GM21619 (cell line): ENCODE measurements at regions not wholly inside any gene's neighbourhood (a gene's known extent, or its start where the extent isn't known, plus 50 kb on each side); places are given as distances from the start of the nearest gene placed in this dataset.

ENCODE experiments used
- ATAC-seq: cut with Tn5 transposase; IDR thresholded peaks from one replicate; pipeline ENCODE4 v1.9.1; 2021; ENCODE audit not compliant: unreplicated experiment

DNA sequence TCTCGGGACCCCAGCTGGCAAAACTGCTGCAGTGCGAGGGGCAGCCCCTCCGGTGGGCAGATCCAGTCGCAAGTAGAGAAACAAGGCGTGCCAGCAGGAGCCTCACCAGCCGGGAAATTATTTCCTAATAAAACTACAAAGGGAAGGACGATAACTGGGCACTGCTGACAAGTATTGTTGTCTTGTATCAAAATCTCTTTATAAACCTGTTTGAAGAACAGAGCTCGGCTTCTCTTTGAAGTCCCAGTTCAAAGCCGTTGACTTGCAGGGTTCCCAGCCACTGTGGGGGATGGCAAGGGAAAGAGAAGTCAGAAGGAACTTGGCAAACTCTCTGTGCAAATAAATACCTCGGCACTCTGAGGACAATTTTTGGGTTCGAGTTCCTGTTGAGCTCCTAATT, 504.5 kb downstream of the CD83 start:
- ATAC-seq = no peak

DNA sequence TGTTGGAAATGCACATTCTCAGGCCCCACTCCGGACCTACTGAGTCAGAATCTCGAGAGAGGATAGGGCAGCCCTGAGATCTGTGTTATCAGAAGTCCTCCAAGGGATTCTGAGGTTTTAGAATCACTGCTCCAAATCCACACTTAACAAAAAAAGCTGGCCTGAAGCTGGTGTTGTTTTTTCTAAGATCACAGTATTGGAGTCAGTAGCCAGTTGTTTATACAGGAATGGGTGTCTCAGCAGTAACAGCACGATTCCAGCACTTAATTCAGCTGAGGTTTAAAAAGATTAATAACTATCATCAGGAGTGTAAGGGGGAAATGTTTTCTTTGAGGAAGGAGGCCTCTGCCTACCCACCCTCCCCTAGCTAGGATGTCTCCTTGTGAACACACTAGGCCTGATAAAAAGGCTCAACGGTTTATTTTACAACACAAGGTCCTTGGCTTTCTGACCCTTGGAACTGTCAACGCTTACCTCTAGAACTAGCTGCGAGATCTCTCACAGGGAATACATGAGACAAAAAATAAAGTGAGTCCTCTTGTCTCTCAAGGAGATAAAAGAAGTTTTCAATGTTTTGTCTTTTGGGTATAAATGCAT, 505.4 kb downstream of the CD83 start:
- ATAC-seq = no peak

DNA sequence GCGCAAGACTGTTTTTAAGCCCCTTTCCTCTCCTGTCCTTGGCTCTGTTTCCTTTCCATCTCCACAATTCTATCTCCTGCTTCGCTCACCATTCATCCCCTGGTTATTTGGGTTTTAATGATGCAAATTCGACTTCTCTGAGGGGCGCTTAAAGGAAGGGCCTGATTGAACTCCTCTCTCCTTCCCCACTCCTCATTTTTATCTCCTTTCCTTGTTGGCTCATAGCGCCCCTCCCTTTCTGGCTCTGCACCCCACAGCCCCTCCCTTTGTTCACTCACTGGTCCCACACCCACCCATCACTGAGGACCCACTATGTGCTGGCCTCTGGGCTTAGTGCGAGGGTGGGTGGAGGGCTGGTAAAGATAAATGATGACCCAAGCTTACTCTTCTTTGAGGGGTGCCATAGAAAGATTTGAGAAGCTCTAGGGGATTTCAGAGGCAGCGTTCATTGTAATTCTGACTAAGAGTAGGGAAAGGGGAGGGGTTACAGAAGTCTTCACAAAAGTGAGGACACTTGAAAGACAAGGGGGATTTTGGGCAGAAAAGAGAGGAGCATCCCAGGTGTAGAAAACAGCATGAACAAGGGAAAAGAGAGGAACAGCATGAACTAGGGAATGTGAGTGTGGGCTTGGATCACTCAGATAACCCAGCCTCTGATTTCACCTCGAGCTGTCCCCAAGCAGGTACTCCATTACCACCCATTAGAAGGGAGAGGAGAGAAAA, 507.8 kb downstream of the CD83 start:
- ATAC-seq = no peak

DNA sequence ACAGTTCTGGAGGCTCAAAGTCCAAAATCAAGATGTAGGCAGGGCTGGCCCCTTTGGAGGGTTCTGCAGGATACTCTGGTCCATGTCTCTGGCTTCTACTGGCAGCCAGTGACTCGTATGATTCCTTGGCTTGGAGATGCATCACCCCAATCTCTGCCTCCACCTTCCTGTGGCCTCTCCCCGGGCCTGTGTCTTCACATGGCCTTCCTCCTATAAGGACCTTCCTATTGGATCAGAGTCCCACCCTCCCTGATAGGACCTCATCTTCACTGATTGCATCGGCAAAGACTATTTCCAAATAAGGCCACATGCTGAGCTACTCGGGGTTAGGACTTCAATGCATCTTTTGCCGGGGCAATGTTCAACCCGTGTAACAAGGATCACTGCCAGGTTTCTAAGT, 509.0 kb downstream of the CD83 start:
- no peak for ATAC-seq

DNA sequence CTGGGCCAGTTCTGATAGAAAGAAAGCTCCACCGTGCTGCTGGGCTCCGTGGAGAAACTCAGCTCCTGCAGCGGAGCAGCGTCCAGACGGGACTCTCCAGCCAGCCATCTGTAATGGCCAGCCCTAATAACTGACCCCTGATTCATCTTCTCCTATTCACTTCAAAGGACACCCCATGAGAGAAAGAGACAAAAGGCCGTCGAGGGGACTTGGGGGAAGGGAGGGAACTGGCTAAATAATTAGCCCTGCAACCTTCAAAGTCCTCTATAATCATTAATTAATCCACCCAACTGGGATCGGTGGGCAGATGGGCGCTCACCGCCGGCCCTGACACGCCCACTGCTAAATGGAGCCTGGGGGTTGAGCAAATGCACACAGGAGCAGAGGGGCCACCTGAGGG, 512.4 kb downstream of the CD83 start:
- ATAC-seq = no peak

DNA sequence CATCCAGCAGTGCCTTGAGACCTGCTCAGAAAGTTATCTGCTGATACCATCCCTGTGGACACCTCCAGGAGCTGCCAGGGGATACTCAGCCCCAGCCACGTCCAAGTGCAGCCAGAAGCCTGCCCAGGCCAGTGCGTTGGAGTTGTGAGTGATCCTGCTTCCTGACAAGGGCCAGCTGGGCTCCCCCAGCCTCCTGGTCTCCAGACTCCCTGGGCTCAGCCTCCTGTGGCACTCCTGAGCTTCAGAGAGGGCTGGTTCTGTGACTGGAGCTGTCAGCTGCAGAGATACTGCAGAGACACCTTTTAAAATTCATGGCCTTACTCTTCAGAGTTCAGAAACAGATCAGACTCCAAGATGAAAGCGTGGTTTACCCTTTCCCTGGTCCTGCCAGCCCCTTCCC, 515.9 kb downstream of the CD83 start:
- no peak for ATAC-seq

GRCh38 chr6:14634072-14634471, 516.5 kb downstream of the CD83 start:
- no peak for ATAC-seq

DNA sequence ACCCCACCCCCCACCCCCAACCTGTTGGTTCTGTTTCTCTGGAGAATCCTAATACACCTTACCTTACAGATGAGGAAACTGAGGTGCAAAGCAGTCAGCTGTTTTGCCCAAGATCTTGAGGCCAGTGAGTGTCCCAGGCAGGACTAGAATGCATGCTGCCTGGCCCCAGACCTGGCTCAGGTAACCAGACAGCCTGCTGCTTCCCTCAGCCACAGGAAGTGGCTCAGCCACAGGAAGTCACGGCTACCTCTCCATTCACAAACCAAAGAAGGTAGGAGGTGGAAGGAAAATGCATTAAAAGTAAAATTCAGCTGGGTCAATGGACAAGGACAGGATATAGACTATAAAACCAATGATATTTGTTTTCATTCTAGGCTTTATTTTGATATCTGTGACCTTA, 517.6 kb downstream of the CD83 start:
- no peak for ATAC-seq

DNA sequence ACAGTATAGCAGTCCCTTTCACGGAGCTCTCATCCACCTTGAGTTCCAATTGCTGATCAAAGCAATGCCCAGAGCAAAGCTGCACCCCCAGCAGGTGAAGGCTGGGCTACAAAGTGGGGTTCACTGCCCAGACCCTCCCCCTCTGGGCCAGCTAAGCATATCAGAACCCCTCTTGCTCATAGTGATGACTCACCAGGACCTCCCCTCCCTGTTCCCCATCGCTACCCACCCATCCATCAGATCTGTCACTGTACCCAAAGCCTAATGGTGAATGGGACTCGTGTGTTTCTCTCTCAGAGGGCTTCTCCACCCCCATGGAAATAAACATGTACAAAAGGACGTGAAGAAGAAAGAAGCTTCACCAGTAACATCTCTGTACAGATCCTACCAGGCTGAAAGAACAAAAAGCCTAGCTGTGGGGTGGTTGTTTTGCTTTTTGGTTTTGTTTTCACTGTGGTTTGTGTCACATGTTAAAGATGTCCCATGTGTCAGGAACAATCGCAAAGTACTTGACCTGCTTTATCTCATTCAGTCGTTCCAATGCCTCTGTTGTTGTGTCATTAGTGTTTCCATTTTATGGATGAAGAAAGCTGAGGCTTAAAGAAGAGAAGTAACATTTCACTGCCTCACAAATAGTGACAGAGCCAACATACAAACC, 518.5 kb downstream of the CD83 start:
- ATAC-seq = no peak

DNA sequence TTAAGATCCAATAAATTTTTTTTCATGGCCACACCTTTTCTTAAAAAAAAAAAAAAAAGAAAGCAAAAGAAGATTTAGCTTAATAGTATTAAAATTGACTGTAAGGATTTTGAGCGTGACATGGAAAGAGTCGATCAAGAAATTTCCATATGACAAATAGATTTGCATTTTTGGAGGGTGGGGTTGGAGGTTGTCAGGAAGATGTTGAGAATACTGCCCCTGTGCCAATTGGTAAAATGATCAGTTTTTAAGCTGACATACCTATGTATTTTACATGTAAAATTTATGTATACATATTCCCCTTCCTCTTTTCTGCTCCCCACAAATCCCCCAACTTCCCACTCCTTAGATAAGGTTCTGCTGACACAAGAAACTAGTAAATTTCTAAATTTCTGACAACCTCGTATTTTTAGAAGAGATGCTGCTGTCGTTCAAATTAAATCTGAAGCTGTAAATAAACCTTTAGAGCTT, 520.9 kb downstream of the CD83 start:
- ATAC-seq = no peak

GRCh38 chr6:14638906-14639761, 521.6 kb downstream of the CD83 start:
- no peak for ATAC-seq

DNA sequence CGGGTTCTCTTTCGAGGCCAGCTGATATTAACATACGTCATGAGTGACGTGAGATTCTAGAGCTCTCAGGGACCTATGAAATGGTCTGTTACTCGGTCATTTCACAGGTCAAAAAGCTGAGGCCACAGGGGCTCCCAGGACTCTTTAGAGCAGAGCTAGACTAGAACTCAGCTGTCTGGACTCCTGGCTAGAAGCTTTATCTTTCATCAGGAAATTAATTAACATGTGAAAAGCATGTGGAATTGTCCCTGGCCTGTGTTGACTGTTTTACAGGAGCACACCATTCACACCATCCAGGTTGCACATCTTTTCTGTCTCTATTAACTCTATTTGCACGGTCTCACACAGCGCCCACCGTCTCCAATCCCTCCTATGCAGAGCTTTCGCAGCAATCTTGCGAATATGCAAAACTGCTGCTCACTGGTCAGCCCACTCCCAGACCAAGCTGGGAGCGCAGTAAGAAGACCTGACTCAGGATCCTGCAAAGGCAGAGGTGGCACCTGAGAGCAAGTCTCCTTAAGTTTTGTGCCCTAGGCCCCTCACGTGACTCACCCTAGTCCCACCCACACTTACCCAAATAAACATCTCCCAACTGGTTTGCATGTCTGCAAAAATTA, 522.5 kb downstream of the CD83 start:
- ATAC-seq = no peak

DNA sequence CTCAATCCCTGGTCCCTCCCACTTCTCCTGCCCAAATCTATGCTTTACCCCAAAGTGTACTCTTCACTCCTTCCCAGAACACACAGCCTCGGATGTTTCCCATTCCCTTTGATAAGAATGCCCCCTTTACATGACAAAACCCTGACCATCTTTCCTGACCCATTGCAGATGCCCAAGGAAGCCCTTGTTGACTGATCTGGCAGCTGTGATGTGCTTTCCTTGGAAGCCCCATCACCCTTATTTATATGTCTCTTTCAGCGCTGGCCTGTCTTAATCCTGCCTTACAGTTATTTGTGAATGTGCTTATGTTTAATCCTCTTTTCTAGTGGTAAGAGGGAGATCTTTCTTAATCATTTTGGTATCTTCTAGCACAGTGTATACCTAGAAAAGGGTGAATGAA, 523.1 kb downstream of the CD83 start:
- ATAC-seq = no peak

GRCh38 chr6:14641423-14642135, 524.0 kb downstream of the CD83 start:
- ATAC-seq = no peak

- ATAC-seq = no peak
Observed at GRCh38 chr6:14642136-14642505, 524.5 kb downstream of the CD83 start.

DNA sequence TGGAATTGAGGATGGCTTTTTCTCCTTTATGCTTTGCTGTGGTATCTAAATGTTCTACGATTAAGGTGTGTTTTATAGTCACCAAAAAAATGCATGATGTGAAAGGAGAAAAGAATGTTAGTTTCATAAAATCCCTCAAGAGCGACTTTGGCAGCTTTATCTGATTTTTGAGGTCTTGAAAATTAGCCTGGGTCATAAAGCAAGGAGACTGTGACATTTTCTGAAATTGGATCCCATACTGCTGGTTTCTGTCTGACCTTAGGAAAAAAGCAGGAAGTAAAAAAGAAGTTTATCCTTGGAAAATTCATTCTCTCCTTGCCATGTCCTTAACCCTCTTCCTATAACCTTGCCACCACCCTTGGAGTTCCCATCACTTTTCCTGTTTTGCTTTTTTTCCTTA, 525.3 kb downstream of the CD83 start:
- no peak for ATAC-seq

DNA sequence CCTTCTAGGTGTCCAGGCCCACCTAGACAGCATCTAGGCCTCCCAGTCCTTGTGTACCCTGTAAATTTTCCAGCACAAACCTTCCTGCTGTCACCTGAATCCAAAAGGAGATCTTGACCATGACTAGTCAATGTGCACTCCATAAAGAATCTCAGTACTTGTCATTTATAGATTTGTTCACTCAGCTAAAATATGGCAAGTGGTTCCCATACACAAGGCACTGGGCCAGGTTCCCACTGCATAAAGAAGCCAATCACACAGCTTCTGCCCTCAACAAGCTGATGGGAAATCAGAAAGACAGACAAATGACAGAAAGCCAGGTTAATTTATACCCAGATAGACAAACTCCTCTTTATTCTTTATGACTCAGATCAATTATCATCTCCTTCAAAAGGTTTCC, 526.8 kb downstream of the CD83 start:
- ATAC-seq = no peak

GRCh38 chr6:14645221-14645620, 527.6 kb downstream of the CD83 start:
- ATAC-seq = no peak

DNA sequence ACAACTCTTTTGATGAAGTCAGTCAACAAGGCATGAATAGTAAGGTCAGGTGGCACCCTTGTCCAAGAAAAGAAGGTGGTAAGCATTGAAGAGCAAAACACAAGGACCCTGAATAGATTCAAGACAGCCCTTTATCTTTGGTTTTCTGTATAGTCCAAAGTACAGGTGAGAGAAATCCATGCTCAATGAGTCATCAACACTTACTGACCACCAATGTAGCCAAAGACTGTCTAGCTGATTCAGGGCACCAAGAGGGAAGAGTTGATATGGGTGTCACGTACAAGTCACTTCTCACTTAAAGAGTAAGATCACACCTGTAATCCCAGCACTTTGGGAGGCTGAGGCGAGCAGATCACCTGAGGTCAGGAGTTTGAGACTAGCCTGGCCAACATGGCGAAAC, 528.3 kb downstream of the CD83 start:
- no peak for ATAC-seq

DNA sequence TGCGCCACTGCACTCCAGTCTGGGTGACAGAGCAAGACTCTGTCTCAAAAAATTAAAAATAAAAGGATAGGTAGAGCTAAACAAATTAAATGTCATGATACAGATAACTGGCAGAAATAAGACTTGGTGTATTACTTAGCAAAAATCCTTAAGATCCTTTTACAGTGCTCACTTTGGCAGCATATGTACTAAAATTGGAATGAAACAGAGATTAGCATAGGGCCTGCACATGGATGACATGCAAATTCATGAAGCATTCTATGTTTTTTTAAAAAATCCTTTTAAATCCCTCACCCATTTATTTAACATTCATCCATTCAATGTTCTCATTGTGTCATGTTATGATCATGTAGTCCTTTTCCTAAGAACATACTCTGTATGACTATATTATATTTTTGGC, 528.8 kb downstream of the CD83 start:
- no peak for ATAC-seq
